HL-60/S4 treated with retinoic acid at 250 ng/mL for 4 days and 3 days (cell line): ENCODE measurements at regions not wholly inside any gene's neighbourhood (a gene's known extent, or its start where the extent isn't known, plus 50 kb on each side); places are given as distances from the start of the nearest gene placed in this dataset.

Experiments used
- in situ Hi-C: fragments of 300-500 bp; cut with MboI; formaldehyde crosslinking; loops from 2 replicates; pipeline ENCODE4 v1.7.0; 2022; ENCODE audit warnings: low sequenced_read_pairs

DNA sequence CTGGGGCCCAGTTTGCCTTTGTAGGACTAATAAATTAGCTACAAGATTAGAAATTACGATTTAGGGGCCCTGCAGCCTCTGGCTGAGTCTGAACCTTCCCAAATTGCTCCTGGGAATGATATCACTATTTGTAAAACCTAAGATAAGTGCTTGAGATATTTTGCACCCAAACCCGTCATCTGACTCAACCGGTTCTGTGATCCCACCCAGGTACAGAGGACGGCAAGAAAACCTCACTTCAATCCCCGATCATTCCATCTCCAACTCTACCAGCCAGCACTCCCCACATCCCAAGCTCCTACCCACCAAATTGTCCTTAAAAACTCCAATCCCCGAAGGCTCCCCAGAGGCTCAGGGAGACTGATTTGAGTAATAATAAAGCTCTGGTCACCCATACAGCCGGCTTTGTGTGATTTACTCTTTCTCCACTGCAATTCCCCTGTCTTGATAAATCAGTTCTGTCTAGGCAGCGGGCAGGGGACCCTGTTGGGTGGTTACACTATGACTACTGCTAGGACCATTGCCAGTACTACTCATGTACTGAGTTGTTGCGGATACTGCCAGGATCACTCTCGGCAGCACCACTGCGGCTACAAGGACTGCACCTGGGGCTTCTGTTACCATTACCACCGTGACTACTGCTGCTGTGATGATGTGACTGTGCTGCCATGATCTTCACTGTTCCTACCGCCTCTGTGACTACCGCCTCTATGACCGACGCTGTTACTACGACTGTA is 73.1 kb downstream of the IRF8 start:
- in situ Hi-C loops = no loop called here

DNA sequence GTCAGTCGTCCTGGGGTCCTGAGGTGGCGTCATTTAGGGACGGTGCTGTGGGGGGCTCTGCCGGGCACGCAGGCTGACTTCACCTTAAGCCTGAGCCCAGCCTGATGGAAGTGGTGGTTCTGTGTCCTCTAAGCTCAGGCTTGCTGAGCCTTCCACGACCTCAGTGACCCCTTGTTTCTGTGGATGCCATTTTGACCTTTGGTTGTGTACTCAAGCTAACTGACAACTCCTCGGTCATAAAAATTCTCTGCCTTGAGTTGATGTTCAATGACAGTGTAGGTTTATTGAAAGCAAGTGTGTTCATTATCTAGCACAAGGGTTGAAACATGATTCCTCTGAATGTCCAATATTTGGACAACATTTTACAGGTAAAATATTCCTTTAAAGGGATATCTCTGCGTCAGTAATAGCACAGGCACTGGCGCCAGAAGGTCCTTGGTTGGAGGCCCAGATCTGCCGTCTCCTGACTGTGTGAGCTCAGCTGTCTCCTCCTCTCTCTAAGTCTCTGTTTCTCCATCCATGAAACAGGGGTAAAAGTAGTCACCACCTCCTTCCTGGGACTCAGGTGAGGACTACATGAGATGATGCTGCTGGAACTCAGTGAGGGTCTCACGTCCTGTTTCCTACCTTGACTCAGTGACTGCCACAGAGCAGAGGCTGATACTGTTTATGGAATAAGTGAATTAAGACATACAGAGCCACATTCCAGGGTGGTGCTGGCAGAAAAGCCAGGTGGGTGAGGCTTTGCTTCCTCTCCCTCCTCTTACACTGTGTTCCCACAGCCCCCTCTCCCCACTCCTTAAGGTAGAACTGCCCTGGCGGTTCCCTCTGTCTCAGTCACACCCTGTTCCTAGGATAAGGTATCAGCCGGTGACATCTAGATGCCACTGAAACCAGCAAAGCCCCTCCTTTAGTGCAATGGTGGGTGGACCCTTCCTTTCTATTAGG is 75.7 kb downstream of the IRF8 start:
- in situ Hi-C loops = no loop called here

GRCh38 chr16:85975451-85975981 is 76.6 kb downstream of the IRF8 start:
- in situ Hi-C loops = no loop called here

- in situ Hi-C loops = no loop called here
Observed at GRCh38 chr16:85978291-85978775, 79.4 kb downstream of the IRF8 start.

DNA sequence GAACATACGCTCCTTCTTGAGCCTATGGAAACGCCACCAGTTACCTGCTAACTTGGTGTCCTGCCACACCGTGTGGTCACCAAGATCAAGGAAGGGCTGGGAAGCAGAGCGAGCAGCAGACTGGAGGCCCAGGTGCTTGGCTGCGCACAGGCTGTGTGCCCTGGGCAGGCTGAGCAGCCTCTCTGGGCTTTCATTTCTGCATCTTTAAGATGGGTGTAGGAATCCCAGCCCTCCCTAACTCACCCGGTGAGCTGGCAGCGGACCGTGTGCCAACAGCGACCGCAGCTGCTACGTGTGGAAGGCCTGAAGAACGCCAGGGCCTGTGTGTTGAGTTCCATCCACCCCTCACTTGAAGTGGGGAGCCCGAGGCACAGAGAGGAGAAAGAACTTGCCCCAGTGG is 80.0 kb downstream of the IRF8 start:
- in situ Hi-C loops = no loop called here

- in situ Hi-C loops = loop anchor here (10.0 kb wide), 1 partner anchor 155 kb away; no protein-coding TSS in a partner anchor
Observed at GRCh38 chr16:85979605-85980004, 80.6 kb downstream of the IRF8 start.

DNA sequence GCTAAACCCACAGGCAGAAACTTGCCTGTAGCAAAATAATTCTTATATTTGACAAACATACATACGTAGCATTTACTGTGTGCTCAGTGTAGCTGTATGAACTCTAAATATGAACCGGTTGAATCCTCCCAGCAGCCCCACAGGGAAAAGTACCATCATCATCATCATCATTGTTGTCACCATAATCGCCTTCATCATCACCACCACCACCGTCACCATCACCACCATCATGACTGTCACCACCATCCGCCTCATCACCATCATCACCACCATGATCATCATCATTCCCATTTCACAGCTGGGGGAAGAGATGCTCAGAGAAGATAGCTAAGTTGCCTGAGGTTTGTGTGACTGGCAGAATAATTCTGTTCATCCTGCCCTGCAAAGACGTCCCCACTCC is 81.7 kb downstream of the IRF8 start:
- in situ Hi-C loops = loop anchor here (10.0 kb wide), 1 partner anchor 156 kb away; no protein-coding TSS in a partner anchor

GRCh38 chr16:85981826-85982562 is 83.0 kb downstream of the IRF8 start:
- in situ Hi-C loops = loop anchor here (10.0 kb wide), 1 partner anchor 157 kb away; no protein-coding TSS in a partner anchor

GRCh38 chr16:85982563-85982939 is 83.6 kb downstream of the IRF8 start:
- in situ Hi-C loops = loop anchor here (10.0 kb wide), 1 partner anchor 158 kb away; no protein-coding TSS in a partner anchor

DNA sequence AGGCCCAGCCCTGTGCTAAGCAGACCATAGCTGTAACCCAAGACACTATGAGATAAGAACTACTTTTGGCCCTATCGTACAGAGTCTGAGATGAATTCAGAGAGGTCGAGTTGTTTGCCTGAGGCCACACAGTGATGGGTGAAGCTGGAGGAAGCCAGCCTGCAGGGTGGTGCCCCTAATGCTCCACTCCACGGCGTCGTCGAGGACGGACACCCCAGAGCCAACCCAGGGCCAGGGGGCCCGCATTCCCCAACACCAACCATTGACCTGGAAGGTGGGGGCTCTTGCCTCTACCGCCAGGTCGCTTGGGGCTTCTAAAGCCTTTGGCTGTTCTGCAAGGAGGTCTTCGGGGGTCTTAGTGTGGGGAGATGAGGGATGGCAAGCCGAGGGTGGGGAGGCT is 84.1 kb downstream of the IRF8 start:
- in situ Hi-C loops = loop anchor here (10.0 kb wide), 1 partner anchor 158 kb away; no protein-coding TSS in a partner anchor

DNA sequence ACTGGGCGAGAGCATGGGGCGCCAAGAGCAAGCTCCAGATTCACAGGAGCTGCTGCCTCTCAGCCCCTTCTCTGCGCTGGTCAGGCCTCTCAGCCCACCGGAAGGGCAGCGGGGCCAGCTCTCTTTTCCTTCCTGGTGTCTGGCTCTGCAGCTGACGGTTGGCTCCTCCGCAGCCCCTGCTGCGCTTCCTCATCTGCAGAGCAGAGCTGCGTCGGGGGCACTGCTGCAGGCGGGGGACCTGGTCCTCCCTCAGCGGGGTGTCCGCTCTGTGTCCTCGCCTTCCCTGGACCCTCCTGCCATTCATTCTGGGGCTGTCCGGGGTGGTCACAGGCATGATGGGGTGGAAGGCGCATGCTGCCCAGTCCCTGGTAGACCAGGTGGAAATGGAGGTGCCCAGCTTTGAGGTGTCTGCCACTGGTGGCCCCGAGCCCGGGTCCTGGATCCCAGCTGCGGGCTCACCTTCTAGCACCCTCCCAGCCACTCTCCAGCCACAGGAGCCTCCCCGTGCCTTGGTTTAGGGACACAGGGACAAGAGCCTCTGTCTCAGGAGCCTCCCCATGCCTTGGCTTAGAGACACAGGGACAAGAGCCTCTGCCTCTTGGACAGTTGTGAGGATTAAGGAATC is 84.8 kb downstream of the IRF8 start:
- in situ Hi-C loops = loop anchor here (10.0 kb wide), 1 partner anchor 159 kb away; no protein-coding TSS in a partner anchor

GRCh38 chr16:85984231-85984880 is 85.4 kb downstream of the IRF8 start:
- in situ Hi-C loops = loop anchor here (10.0 kb wide), 1 partner anchor 160 kb away; no protein-coding TSS in a partner anchor

- in situ Hi-C loops = loop anchor here (10.0 kb wide), 1 partner anchor 160 kb away; no protein-coding TSS in a partner anchor
Observed at GRCh38 chr16:85984947-85985451, 86.0 kb downstream of the IRF8 start.

DNA sequence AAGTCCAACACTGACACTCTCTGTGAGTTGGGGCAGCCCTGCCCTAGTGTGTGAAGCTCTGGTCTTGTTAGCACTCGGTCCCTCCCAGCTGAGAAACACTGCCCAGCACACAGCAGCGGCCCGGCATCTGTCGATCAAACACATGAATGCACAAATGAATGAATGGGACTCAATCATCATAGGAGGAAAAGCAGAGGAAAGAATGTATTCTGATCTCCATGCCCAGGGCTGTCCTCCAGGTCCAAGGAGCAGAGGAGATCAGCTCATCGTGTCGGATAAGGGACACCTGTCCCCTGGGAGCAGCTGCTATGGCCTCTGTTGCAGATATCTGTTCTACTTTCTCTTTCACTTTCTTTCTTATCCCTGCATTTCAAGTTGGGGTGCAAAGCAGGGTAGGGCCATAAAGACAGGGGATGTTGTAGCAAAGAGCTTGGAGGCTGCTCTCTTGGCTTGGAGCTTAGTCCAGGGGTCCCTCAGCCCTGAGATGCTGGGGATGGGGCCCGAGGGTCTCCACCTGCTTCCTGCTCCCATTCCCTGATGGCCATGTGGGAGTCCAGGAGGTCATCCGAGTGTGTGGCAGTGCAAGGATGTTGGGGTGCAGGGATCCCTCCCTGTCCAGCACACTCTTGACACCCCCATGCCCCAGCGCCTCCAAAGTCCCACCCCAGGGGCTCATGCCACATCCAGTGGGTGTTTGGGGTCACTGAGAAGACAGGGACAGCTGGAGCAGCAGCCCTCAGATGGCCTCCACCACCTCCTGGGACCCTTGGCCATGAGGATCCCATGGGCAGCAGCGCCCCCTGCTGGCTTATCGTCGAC is 88.2 kb downstream of the IRF8 start:
- in situ Hi-C loops = loop anchor here (10.0 kb wide), 1 partner anchor 162 kb away; no protein-coding TSS in a partner anchor

DNA sequence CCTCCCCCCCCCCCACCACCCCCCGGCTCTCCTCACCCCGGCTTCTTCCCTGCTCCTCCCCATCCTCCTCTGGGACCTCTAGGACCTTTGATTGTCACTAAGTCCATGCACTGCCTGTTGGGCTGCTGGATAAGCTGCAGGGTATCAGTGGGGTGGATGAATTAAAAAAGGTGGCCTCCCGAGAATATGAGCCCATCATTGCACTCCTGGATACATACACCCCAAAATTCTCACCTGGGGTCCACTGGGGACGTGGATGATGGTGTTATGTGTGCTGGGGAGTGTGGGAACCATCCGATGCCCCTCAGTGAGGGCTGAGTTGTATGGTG is 88.8 kb downstream of the IRF8 start:
- in situ Hi-C loops = loop anchor here (10.0 kb wide), 1 partner anchor 163 kb away; no protein-coding TSS in a partner anchor

DNA sequence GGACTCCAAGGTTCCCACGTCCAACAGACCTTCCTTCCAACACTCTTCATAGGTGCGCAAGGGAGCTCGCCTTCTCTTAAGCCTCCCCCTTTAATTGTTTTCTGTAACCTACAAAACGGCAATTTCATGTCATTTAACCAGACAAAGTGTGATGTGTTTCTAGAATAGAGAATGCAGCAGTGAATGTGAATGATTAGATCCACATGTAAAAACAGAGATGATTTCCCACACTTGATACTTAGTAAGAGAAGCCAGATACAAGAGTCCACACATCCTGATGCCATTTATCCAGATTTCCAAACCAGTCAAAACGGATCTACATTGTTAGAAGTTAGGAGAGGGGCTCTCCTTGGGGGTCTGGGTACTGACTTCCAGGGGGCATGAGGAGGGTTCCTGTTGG is 89.3 kb downstream of the IRF8 start:
- in situ Hi-C loops = loop anchor here (10.0 kb wide), 1 partner anchor 164 kb away; no protein-coding TSS in a partner anchor

DNA sequence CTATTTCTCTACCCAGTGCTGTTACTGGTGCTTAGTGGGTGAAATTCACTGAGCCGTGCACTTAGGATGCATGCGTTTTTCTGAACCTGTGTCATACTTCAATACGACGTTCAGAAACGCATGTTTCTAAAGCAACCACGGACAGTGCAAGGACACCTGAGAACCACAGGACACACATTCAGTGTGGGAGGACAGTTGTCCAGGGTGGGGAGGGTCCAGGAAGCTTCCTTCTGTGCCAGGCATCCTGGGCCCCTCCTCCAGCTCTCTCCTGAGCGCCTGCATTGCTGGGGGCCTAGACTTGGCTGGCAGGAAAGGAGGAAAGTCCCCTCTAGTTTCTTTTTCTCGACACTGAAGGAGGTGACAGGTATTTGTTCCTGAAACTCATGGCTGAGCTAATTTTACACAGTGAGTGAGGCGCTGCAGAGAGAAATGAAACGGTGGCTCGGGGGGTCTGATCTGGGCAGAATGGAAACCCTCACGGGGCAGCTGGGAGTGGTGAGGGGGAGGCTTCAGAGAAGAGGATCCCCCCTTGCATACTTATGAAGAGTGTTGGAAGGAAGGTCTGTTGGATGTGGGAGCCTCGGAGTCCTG is 89.9 kb downstream of the IRF8 start:
- in situ Hi-C loops = loop anchor here (10.0 kb wide), 1 partner anchor 164 kb away; no protein-coding TSS in a partner anchor

DNA sequence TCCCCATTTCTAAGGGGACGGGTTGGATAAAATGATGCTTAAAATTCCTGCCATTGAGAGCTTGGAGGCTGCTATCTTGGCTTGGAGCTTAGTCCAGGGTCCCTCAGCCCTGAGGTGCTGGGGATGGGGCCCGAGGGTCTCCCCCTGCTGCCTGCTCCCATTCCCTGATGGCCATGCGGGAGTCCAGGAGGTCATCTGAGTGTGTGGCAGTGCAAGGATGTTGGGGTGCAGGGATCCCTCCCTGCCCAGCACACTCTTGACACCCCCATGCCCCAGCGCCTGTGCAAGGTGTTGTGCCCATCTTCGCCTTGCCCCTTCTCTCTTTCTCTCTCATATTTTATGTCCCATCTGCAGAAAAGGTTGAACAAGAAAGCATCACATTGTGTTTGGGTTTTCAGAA is 90.4 kb downstream of the IRF8 start:
- in situ Hi-C loops = loop anchor here (10.0 kb wide), 1 partner anchor 165 kb away; no protein-coding TSS in a partner anchor
